WTC11 (cell line): ENCODE measurements at regions not wholly inside any gene's neighbourhood (a gene's known extent, or its start where the extent isn't known, plus 50 kb on each side); places are given as distances from the start of the nearest gene placed in this dataset.

Source experiments
- ATF6 ChIP-seq: sonication (generic); formaldehyde crosslinking; IDR thresholded peaks from 2 replicates; pipeline ENCODE4 v1.8.1; 2023; ENCODE audit warnings: mild to moderate bottlenecking, missing genetic modification reagents
- CTCF ChIP-seq: fragments of 200-600 bp; IDR thresholded peaks from 2 replicates; pipeline ENCODE4 v1.8.0; 2022; ENCODE audit warnings: antibody characterized with exemption
- E2F1 ChIP-seq: sonication (generic); formaldehyde crosslinking; IDR thresholded peaks from 2 replicates; pipeline ENCODE4 v1.8.0; 2022; ENCODE audit warnings: mild to moderate bottlenecking, missing genetic modification reagents
- E2F5 ChIP-seq: sonication (generic); formaldehyde crosslinking; IDR thresholded peaks from 2 replicates; pipeline ENCODE4 v1.8.1; 2022; ENCODE audit warnings: mild to moderate bottlenecking, moderate library complexity, missing genetic modification reagents
- ETV6 ChIP-seq: sonication (generic); formaldehyde crosslinking; IDR thresholded peaks from 2 replicates; pipeline ENCODE4 v1.8.1; 2022; ENCODE audit warnings: mild to moderate bottlenecking, missing genetic modification reagents
- FOXP4 ChIP-seq: sonication (generic); formaldehyde crosslinking; IDR thresholded peaks from 2 replicates; pipeline ENCODE4 v1.8.0; 2022; ENCODE audit warnings: mild to moderate bottlenecking, missing genetic modification reagents
- IRF1 ChIP-seq: sonication (generic); formaldehyde crosslinking; IDR thresholded peaks from 2 replicates; pipeline ENCODE4 v1.8.0; 2023; ENCODE audit warnings: missing genetic modification reagents
- MLX ChIP-seq: sonication (generic); formaldehyde crosslinking; IDR thresholded peaks from 2 replicates; pipeline ENCODE4 v1.8.1; 2023; ENCODE audit warnings: mild to moderate bottlenecking, missing genetic modification reagents, moderate library complexity
- NR2C2 ChIP-seq: sonication (generic); formaldehyde crosslinking; IDR thresholded peaks from 2 replicates; pipeline ENCODE4 v1.8.0; 2022; ENCODE audit warnings: mild to moderate bottlenecking, missing genetic modification reagents
- TCF7 ChIP-seq: sonication (generic); formaldehyde crosslinking; IDR thresholded peaks from 2 replicates; pipeline ENCODE4 v1.8.0; 2022; ENCODE audit warnings: mild to moderate bottlenecking, low read depth, missing genetic modification reagents, moderate library complexity
- ZNF263 ChIP-seq: sonication (generic); formaldehyde crosslinking; IDR thresholded peaks from 2 replicates; pipeline ENCODE4 v1.8.1; 2022; ENCODE audit warnings: low read depth, mild to moderate bottlenecking, moderate library complexity, missing genetic modification reagents
- ZNF317 ChIP-seq: sonication (generic); formaldehyde crosslinking; IDR thresholded peaks from 2 replicates; pipeline ENCODE4 v1.8.1; 2023; ENCODE audit warnings: low read depth, mild to moderate bottlenecking, moderate library complexity, missing genetic modification reagents, borderline replicate concordance
- ZNF416 ChIP-seq: fragments of 250-450 bp; sonication (Bioruptor Pico); IDR thresholded peaks from 2 replicates; pipeline ENCODE4 v1.9.0; 2021; ENCODE audit warnings: mild to moderate bottlenecking, inconsistent platforms
- ZNF423 ChIP-seq: fragments of 250-450 bp; sonication (Bioruptor Pico); IDR thresholded peaks from 2 replicates; pipeline ENCODE4 v2.1.2; 2022; ENCODE audit warnings: mild to moderate bottlenecking, moderate library complexity

- no peak for TF ChIP-seq ETV6 (CRISPR knock-in tag)
- no peak for TF ChIP-seq ZNF416 (CRISPR knock-in tag)
- TF ChIP-seq ZNF317 (CRISPR knock-in tag): no peak
- no peak for TF ChIP-seq E2F5 (CRISPR knock-in tag)
- no peak for TF ChIP-seq E2F1 (CRISPR knock-in tag)
- no peak for TF ChIP-seq ZNF423 (CRISPR knock-in tag)
- TF ChIP-seq ATF6 (CRISPR knock-in tag): no peak
- TF ChIP-seq ZNF263: no peak
- TF ChIP-seq CTCF: no peak
- no peak for TF ChIP-seq TCF7 (CRISPR knock-in tag)
- no peak for TF ChIP-seq MLX
- TF ChIP-seq IRF1 (CRISPR knock-in tag): no peak
- TF ChIP-seq NR2C2: no peak
- TF ChIP-seq FOXP4 (CRISPR knock-in tag): no peak
Measured at GRCh38 chr4:189597341-189597740, 343.3 kb upstream of the FRG1 start.
